ENCODE measurements at regions not wholly inside any gene's neighbourhood (a gene's known extent, or its start where the extent isn't known, plus 50 kb on each side); places are given as distances from the start of the nearest gene placed in this dataset.

- Histone ChIP-seq H3K9me3 (ENCODE audit: control insufficient read depth, insufficient read depth, low read depth, low read length) (no peaks in the 10 kb centered on the region), H3K79me2 (ENCODE audit: control insufficient read depth, insufficient read depth, low read length) (no peaks in the 10 kb centered on the region), H3K36me3 (ENCODE audit: control insufficient read depth, insufficient read depth, low read length) (no peaks in the 10 kb centered on the region), H3K4me1 (ENCODE audit: control insufficient read depth, extremely low read depth, insufficient read depth, low read length) (peaks cover 10% of the 10 kb centered on the region), H2AFZ (ENCODE audit: low read length) (no peak overlapping the region), H3K4me2 (ENCODE audit: extremely low read depth, insufficient read depth, low read length) (no peak overlapping the region), H3K9ac (ENCODE audit: insufficient read depth, low read length) (no peak overlapping the region), H3K27ac (ENCODE audit: insufficient read depth, low read length) (no peak overlapping the region), H4K20me1 (ENCODE audit: control insufficient read depth, extremely low read depth, insufficient read depth, low read length) (no peaks in the 10 kb centered on the region), H3K27me3 (ENCODE audit: control insufficient read depth, insufficient read depth, low read length) (no peaks in the 10 kb centered on the region), H3K4me3 (replicated peaks in 1 of 4; ENCODE audit: control extremely low read depth in 1 of 4, insufficient read depth in 1 of 4, low read depth in 3 of 4, low read length in 4 of 4) (no peak overlapping the region)
- TF ChIP-seq EZH2 (IDR thresholded peaks at IDR 0.05; ENCODE audit: low read length, missing control alignments) = no peak
- TF ChIP-seq, protein P1, sequence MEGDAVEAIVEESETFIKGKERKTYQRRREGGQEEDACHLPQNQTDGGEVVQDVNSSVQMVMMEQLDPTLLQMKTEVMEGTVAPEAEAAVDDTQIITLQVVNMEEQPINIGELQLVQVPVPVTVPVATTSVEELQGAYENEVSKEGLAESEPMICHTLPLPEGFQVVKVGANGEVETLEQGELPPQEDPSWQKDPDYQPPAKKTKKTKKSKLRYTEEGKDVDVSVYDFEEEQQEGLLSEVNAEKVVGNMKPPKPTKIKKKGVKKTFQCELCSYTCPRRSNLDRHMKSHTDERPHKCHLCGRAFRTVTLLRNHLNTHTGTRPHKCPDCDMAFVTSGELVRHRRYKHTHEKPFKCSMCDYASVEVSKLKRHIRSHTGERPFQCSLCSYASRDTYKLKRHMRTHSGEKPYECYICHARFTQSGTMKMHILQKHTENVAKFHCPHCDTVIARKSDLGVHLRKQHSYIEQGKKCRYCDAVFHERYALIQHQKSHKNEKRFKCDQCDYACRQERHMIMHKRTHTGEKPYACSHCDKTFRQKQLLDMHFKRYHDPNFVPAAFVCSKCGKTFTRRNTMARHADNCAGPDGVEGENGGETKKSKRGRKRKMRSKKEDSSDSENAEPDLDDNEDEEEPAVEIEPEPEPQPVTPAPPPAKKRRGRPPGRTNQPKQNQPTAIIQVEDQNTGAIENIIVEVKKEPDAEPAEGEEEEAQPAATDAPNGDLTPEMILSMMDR (conservative IDR thresholded peaks at IDR 0.05 in 1 of 2, IDR thresholded peaks at IDR 0.05 in 1 of 2; ENCODE audit: low read depth in 1 of 2, low read length in 2 of 2) = no peak
- no peak for DNase-seq (ENCODE audit: low read depth in 2 of 2)
These were observed 153.5 kb downstream of the HLX start for GRCh38 chr1:221032637-221033280.

- peak overlapping the region; percentile 45 for H3K4me2 ChIP-seq (ENCODE audit: extremely low read depth, insufficient read depth, low read length)
- DNase-seq (ENCODE audit: low read depth in 2 of 2) = peak; percentile 44 to 70
- no peaks in the 10 kb centered on the region for H3K9me3 ChIP-seq (ENCODE audit: control insufficient read depth, insufficient read depth, low read depth, low read length)
- H3K9ac ChIP-seq (ENCODE audit: insufficient read depth, low read length) = peak overlapping the region; percentile 4
- peaks cover 10% of the 10 kb centered on the region for H3K4me1 ChIP-seq (ENCODE audit: control insufficient read depth, extremely low read depth, insufficient read depth, low read length)
- no peaks in the 10 kb centered on the region for H4K20me1 ChIP-seq (ENCODE audit: control insufficient read depth, extremely low read depth, insufficient read depth, low read length)
- no peaks in the 10 kb centered on the region for H3K27me3 ChIP-seq (ENCODE audit: control insufficient read depth, insufficient read depth, low read length)
- H3K27ac ChIP-seq (ENCODE audit: insufficient read depth, low read length) = peak overlapping the region; percentile 37
- no peak overlapping the region for H3K4me3 ChIP-seq (replicated peaks in 1 of 4; ENCODE audit: control extremely low read depth in 1 of 4, insufficient read depth in 1 of 4, low read depth in 3 of 4, low read length in 4 of 4)
- peak overlapping the region; percentile 23 for H2AFZ ChIP-seq (ENCODE audit: low read length)
- TF ChIP-seq, protein P1 (conservative IDR thresholded peaks at IDR 0.05 in 1 of 2, IDR thresholded peaks at IDR 0.05 in 1 of 2; ENCODE audit: low read depth in 1 of 2, low read length in 2 of 2) = no peak
- no peak for TF ChIP-seq EZH2 (IDR thresholded peaks at IDR 0.05; ENCODE audit: low read length, missing control alignments)
- no peaks in the 10 kb centered on the region for H3K36me3 ChIP-seq (ENCODE audit: control insufficient read depth, insufficient read depth, low read length)
- H3K79me2 ChIP-seq (ENCODE audit: control insufficient read depth, insufficient read depth, low read length) = no peaks in the 10 kb centered on the region
These were observed 156.5 kb downstream of the HLX start for GRCh38 chr1:221035662-221036153.

DNA sequence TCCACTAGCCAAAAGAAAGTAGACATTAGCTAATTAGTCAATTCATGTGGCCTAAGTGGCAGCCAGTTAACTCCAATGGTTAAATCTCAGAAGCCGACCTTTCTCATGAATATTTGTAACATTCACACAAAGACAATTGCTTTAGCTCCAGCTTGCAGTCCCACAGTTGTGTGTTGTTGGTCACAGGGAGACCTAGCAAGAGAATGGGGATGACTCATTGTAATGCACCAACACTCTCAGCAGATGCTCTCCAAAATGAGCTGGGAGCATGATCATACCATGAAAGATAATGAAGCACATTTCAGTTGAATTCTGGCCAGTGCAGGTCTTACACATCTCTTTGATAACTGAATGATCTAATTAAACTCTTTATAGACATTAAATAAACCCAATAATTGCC, 160.4 kb downstream of the HLX start:
- H3K36me3 ChIP-seq (ENCODE audit: control insufficient read depth, insufficient read depth, low read length) = no peaks in the 10 kb centered on the region
- H4K20me1 ChIP-seq (ENCODE audit: control insufficient read depth, extremely low read depth, insufficient read depth, low read length) = no peaks in the 10 kb centered on the region
- no peak overlapping the region for H3K27ac ChIP-seq (ENCODE audit: insufficient read depth, low read length)
- H3K9me3 ChIP-seq (ENCODE audit: control insufficient read depth, insufficient read depth, low read depth, low read length) = no peaks in the 10 kb centered on the region
- H3K4me1 ChIP-seq (ENCODE audit: control insufficient read depth, extremely low read depth, insufficient read depth, low read length) = peaks cover 3% of the 10 kb centered on the region
- TF ChIP-seq, protein P1 (conservative IDR thresholded peaks at IDR 0.05 in 1 of 2, IDR thresholded peaks at IDR 0.05 in 1 of 2; ENCODE audit: low read depth in 1 of 2, low read length in 2 of 2) = no peak
- TF ChIP-seq EZH2 (IDR thresholded peaks at IDR 0.05; ENCODE audit: low read length, missing control alignments) = no peak
- no peaks in the 10 kb centered on the region for H3K27me3 ChIP-seq (ENCODE audit: control insufficient read depth, insufficient read depth, low read length)
- H3K79me2 ChIP-seq (ENCODE audit: control insufficient read depth, insufficient read depth, low read length) = no peaks in the 10 kb centered on the region
- H3K4me3 ChIP-seq (replicated peaks in 1 of 4; ENCODE audit: control extremely low read depth in 1 of 4, insufficient read depth in 1 of 4, low read depth in 3 of 4, low read length in 4 of 4) = no peak overlapping the region
- no peak overlapping the region for H3K9ac ChIP-seq (ENCODE audit: insufficient read depth, low read length)
- DNase-seq (ENCODE audit: low read depth in 2 of 2) = peak in 1 of 2 donors; percentile 54
- no peak overlapping the region for H2AFZ ChIP-seq (ENCODE audit: low read length)
- H3K4me2 ChIP-seq (ENCODE audit: extremely low read depth, insufficient read depth, low read length) = no peak overlapping the region
